T-helper 1 cell treated with Interleukin-12 subunit alpha and Interleukin-12 subunit beta and Interleukin-4 antibody, amounts not matched to agents 30 μg/mL and 1 μg/mL, for 36 hours (primary cell): ENCODE measurements at regions not wholly inside any gene's neighbourhood (a gene's known extent, or its start where the extent isn't known, plus 50 kb on each side); places are given as distances from the start of the nearest gene placed in this dataset.

ENCODE experiments used
- H3K27ac Mint-ChIP-seq: one replicate; pipeline ENCODE4 v1.8.0; 2021; ENCODE audit warnings: mild to moderate bottlenecking, mixed read lengths
- H3K27me3 Mint-ChIP-seq: one replicate; pipeline ENCODE4 v1.8.0; 2021; ENCODE audit warnings: low read depth, mixed read lengths
- H3K36me3 Mint-ChIP-seq: one replicate; pipeline ENCODE4 v1.8.0; 2021; ENCODE audit warnings: low read depth, mixed read lengths
- H3K4me1 Mint-ChIP-seq: one replicate; pipeline ENCODE4 v1.8.0; 2021; ENCODE audit warnings: low read depth, mixed read lengths
- H3K4me3 Mint-ChIP-seq: one replicate; pipeline ENCODE4 v1.8.0; 2021; ENCODE audit warnings: mild to moderate bottlenecking, moderate library complexity, mixed read lengths
- H3K9me3 Mint-ChIP-seq: one replicate; pipeline ENCODE4 v1.8.0; 2021; ENCODE audit warnings: mixed read lengths

GRCh38 chrX:43580621-43581020 lies 75.5 kb upstream of the MAOA start:
- Mint-ChIP-seq H3K4me3 (no peak overlapping the region), H3K27me3 (no peaks in the 10 kb centered on the region), H3K4me1 (no peaks in the 10 kb centered on the region), H3K27ac (no peak overlapping the region), H3K36me3 (no peaks in the 10 kb centered on the region), H3K9me3 (no peaks in the 10 kb centered on the region)

GRCh38 chrX:43581167-43581566 lies 74.9 kb upstream of the MAOA start:
- Mint-ChIP-seq H3K27me3 (no peaks in the 10 kb centered on the region), H3K9me3 (no peaks in the 10 kb centered on the region), H3K27ac (no peak overlapping the region), H3K4me3 (no peak overlapping the region), H3K4me1 (no peaks in the 10 kb centered on the region), H3K36me3 (no peaks in the 10 kb centered on the region)

GRCh38 chrX:43581888-43582539 lies 74.1 kb upstream of the MAOA start:
- no peaks in the 10 kb centered on the region for H3K4me1 Mint-ChIP-seq
- H3K9me3 Mint-ChIP-seq: no peaks in the 10 kb centered on the region
- no peaks in the 10 kb centered on the region for H3K36me3 Mint-ChIP-seq
- H3K4me3 Mint-ChIP-seq: no peak overlapping the region
- no peaks in the 10 kb centered on the region for H3K27me3 Mint-ChIP-seq
- H3K27ac Mint-ChIP-seq: no peak overlapping the region

GRCh38 chrX:43582540-43582913 lies 73.6 kb upstream of the MAOA start:
- Mint-ChIP-seq H3K4me1 (no peaks in the 10 kb centered on the region), H3K27ac (no peak overlapping the region), H3K27me3 (no peaks in the 10 kb centered on the region), H3K4me3 (no peak overlapping the region), H3K36me3 (no peaks in the 10 kb centered on the region), H3K9me3 (no peaks in the 10 kb centered on the region)

GRCh38 chrX:43585922-43586321 lies 70.2 kb upstream of the MAOA start:
- H3K4me3 Mint-ChIP-seq: no peak overlapping the region
- H3K9me3 Mint-ChIP-seq: no peaks in the 10 kb centered on the region
- H3K36me3 Mint-ChIP-seq: no peaks in the 10 kb centered on the region
- H3K4me1 Mint-ChIP-seq: no peaks in the 10 kb centered on the region
- no peak overlapping the region for H3K27ac Mint-ChIP-seq
- H3K27me3 Mint-ChIP-seq: no peaks in the 10 kb centered on the region

GRCh38 chrX:43586830-43587229 lies 69.3 kb upstream of the MAOA start:
- H3K27ac Mint-ChIP-seq: no peak overlapping the region
- H3K36me3 Mint-ChIP-seq: no peaks in the 10 kb centered on the region
- H3K9me3 Mint-ChIP-seq: no peaks in the 10 kb centered on the region
- H3K4me1 Mint-ChIP-seq: no peaks in the 10 kb centered on the region
- no peaks in the 10 kb centered on the region for H3K27me3 Mint-ChIP-seq
- no peak overlapping the region for H3K4me3 Mint-ChIP-seq

GRCh38 chrX:43589735-43590134 lies 66.4 kb upstream of the MAOA start:
- H3K9me3 Mint-ChIP-seq: no peaks in the 10 kb centered on the region
- no peak overlapping the region for H3K4me3 Mint-ChIP-seq
- H3K36me3 Mint-ChIP-seq: no peaks in the 10 kb centered on the region
- H3K27me3 Mint-ChIP-seq: no peaks in the 10 kb centered on the region
- no peaks in the 10 kb centered on the region for H3K4me1 Mint-ChIP-seq
- no peak overlapping the region for H3K27ac Mint-ChIP-seq

- Mint-ChIP-seq H3K4me3 (no peak overlapping the region), H3K4me1 (no peaks in the 10 kb centered on the region), H3K27me3 (no peaks in the 10 kb centered on the region)
Measured at GRCh38 chrX:43590150-43590549, 65.9 kb upstream of the MAOA start.

GRCh38 chrX:43592597-43592996 lies 63.5 kb upstream of the MAOA start:
- Mint-ChIP-seq H3K4me3 (no peak overlapping the region), H3K36me3 (no peaks in the 10 kb centered on the region), H3K4me1 (no peaks in the 10 kb centered on the region), H3K9me3 (no peaks in the 10 kb centered on the region), H3K27me3 (no peaks in the 10 kb centered on the region), H3K27ac (no peak overlapping the region)

More at GRCh38 chrX:43590150-43590549, 65.9 kb upstream of the MAOA start:
- H3K36me3 Mint-ChIP-seq: no peaks in the 10 kb centered on the region
- no peaks in the 10 kb centered on the region for H3K9me3 Mint-ChIP-seq
- no peak overlapping the region for H3K27ac Mint-ChIP-seq

- H3K36me3 Mint-ChIP-seq: no peaks in the 10 kb centered on the region
- no peak overlapping the region for H3K27ac Mint-ChIP-seq
- no peaks in the 10 kb centered on the region for H3K27me3 Mint-ChIP-seq
- no peaks in the 10 kb centered on the region for H3K9me3 Mint-ChIP-seq
- H3K4me1 Mint-ChIP-seq: no peaks in the 10 kb centered on the region
- no peak overlapping the region for H3K4me3 Mint-ChIP-seq
Measured at GRCh38 chrX:43595931-43596330, 60.2 kb upstream of the MAOA start.

GRCh38 chrX:43604753-43605152 lies 51.3 kb upstream of the MAOA start:
- Mint-ChIP-seq H3K9me3 (no peaks in the 10 kb centered on the region), H3K4me1 (no peaks in the 10 kb centered on the region), H3K36me3 (no peaks in the 10 kb centered on the region), H3K27me3 (no peaks in the 10 kb centered on the region), H3K27ac (no peak overlapping the region), H3K4me3 (no peak overlapping the region)

- no peak overlapping the region for H3K4me3 Mint-ChIP-seq
- no peaks in the 10 kb centered on the region for H3K36me3 Mint-ChIP-seq
- no peaks in the 10 kb centered on the region for H3K9me3 Mint-ChIP-seq
- H3K27ac Mint-ChIP-seq: no peak overlapping the region
- no peaks in the 10 kb centered on the region for H3K4me1 Mint-ChIP-seq
- H3K27me3 Mint-ChIP-seq: no peaks in the 10 kb centered on the region
Measured at GRCh38 chrX:43605351-43605750, 50.7 kb upstream of the MAOA start.
